22Rv1 (cell line): ENCODE measurements at regions not wholly inside any gene's neighbourhood (a gene's known extent, or its start where the extent isn't known, plus 50 kb on each side); places are given as distances from the start of the nearest gene placed in this dataset.
"Not testable (repeated sequence)": the region's sequence is repeated elsewhere in the genome, so short reads cannot be mapped to it uniquely, and the experiment has no call there.

Experiments
- CTCF ChIP-seq: fragments of 450-650 bp; IDR thresholded peaks from 2 replicates; pipeline ENCODE4 v1.5.1; 2017; ENCODE audit warnings: mild to moderate bottlenecking
- ZFX ChIP-seq: fragments of 450-650 bp; IDR thresholded peaks from 2 replicates; pipeline ENCODE4 v1.6.1; 2017; ENCODE audit warnings: antibody characterized with exemption, borderline replicate concordance

DNA sequence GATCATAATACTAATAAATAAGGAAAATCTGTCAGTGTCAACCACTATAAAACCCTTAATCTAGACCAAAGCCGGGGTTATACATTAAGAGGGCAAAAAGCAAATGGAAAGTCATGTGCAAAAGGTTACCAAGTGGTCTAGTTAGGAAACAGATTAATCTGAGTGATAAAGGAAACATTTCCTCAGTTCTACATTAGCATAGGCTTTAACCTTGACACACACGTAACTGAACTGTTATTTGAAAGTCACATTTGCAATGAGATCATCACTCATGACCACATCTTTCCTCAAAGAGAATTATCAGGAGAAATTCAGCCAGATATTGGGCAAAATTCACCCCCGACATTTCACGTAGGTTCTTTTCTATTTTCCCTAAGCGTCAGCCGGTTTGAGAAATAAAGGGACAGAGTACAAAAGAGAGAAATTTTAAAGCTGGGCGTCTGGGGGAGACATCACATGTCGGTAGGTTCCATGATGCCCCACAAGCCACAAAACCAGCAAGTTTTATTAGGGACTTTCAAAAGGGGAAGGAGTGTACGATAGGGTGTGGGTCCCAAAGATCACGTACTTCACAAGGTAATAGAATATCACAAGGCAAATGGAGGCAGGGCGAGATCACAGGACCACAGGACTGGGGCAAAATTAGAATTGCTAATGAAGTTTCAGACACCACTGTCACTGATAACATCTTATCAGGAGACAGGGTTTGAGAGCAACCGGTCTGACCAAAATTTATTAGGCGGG, 76.8 kb upstream of the DST start:
- TF ChIP-seq CTCF, ZFX: not testable (repeated sequence)
